ENCODE measurements at regions not wholly inside any gene's neighbourhood (a gene's known extent, or its start where the extent isn't known, plus 50 kb on each side); places are given as distances from the start of the nearest gene placed in this dataset.

DNA sequence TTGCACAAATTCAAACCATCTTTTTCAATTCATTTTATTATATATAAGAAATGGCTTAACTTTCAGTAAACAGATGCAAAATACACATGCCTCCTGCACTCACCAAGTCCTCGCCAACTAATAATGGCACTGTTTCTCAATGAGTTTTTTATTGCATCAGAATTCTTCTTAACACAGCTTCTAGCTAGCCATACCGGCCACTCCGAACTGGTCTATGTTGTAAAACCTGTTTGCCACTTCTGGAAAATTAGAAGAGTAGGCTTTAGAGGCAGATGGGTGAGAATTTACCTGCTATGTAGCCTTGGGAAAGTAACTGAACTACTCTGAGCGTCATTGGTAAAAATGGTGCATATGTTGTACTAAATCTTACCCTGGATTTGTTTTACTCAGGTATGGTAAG, 100.6 kb upstream of the LHCGR start:
- no peak for DNase-seq (ENCODE audit: low read depth)
- no peak overlapping the region for H3K4me3 ChIP-seq (ENCODE audit: low read length)
- TF ChIP-seq, protein P1, sequence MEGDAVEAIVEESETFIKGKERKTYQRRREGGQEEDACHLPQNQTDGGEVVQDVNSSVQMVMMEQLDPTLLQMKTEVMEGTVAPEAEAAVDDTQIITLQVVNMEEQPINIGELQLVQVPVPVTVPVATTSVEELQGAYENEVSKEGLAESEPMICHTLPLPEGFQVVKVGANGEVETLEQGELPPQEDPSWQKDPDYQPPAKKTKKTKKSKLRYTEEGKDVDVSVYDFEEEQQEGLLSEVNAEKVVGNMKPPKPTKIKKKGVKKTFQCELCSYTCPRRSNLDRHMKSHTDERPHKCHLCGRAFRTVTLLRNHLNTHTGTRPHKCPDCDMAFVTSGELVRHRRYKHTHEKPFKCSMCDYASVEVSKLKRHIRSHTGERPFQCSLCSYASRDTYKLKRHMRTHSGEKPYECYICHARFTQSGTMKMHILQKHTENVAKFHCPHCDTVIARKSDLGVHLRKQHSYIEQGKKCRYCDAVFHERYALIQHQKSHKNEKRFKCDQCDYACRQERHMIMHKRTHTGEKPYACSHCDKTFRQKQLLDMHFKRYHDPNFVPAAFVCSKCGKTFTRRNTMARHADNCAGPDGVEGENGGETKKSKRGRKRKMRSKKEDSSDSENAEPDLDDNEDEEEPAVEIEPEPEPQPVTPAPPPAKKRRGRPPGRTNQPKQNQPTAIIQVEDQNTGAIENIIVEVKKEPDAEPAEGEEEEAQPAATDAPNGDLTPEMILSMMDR (conservative IDR thresholded peaks at IDR 0.05; ENCODE audit: low read length) = no peak

DNA sequence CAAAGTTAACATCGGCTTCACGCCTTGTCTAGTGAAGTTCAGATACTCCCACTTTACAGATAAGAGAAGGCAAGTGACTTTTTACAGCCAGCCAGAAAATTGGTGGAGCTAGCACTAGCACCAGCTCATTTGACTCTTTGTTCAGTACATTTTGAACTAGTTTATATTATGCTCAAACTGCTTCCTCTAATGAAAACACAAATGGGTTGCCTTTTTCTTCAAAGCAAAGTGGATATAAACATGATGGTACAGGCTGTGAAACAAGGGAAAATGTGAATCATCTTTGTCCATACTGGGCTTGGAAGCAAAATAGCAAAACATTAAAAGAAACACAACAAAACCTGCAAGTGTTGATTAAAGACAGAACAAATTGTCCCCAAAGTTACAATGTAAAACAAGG, 99.6 kb upstream of the LHCGR start:
- TF ChIP-seq, protein P1 (conservative IDR thresholded peaks at IDR 0.05; ENCODE audit: low read length) = no peak
- H3K4me3 ChIP-seq (ENCODE audit: low read length) = no peak overlapping the region
- DNase-seq (ENCODE audit: low read depth) = no peak

DNA sequence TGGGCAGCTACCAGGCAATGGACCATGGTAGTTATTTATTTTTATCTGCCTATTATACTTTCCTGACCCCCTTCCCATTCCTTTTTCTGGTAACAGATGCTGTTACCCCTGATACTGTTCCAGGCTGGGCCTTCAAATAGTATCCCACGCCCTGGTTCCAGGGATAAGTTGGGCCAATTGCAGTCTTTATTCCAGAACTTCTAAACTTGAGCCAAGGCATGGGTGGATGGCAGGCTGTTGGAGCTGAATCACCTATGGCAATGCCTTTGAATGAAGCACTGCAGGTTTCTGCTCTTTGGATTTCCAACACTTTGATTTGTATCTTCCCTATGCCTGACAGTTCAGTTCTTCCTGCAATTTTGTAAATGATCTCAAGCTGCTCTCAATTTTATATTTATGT, 99.2 kb upstream of the LHCGR start:
- TF ChIP-seq, protein P1 (conservative IDR thresholded peaks at IDR 0.05; ENCODE audit: low read length) = no peak
- DNase-seq (ENCODE audit: low read depth) = no peak
- H3K4me3 ChIP-seq (ENCODE audit: low read length) = no peak overlapping the region

DNA sequence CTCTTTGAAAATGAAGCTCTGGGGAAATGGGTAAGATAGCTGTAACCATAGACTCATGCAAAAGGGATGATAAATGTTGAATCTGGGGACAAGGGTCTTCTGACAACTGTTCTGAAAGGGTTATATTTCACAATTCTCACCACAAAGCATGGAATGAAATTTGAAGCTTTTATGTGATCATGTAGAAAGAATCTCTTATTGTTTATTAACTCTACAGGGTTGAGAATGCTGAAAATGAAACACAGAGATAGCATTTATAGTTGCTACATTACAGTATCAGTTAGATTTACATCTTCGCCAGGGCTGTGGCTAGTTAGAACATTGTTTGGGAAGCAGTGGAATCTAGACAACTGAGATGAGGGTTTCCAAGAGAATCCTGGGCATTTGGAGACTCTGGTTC, 97.4 kb upstream of the LHCGR start:
- TF ChIP-seq, protein P1 (conservative IDR thresholded peaks at IDR 0.05; ENCODE audit: low read length) = no peak
- no peak overlapping the region for H3K4me3 ChIP-seq (ENCODE audit: low read length)
- peak; percentile 47 for DNase-seq (ENCODE audit: low read depth)

DNA sequence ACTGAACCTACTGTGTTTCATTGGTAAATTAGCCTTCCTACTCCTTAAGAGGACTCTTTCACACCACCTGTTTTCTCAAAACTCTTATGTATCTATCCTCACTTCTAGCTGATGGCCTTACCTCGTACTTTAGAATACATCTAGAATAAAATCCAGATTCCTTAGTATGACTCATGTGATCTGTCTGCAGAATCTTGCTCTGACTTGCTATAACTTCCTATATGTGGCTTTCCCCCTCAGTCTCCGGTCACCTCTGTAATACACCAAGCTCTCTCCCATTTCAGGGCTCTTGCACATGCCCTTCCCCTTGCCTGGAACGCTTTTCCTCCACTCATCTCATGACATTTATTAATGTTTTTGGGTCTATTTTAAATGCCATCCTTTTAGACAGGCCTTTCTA, 95.6 kb upstream of the LHCGR start:
- no peak overlapping the region for H3K4me3 ChIP-seq (ENCODE audit: low read length)
- TF ChIP-seq, protein P1 (conservative IDR thresholded peaks at IDR 0.05; ENCODE audit: low read length) = no peak
- DNase-seq (ENCODE audit: low read depth) = no peak

DNA sequence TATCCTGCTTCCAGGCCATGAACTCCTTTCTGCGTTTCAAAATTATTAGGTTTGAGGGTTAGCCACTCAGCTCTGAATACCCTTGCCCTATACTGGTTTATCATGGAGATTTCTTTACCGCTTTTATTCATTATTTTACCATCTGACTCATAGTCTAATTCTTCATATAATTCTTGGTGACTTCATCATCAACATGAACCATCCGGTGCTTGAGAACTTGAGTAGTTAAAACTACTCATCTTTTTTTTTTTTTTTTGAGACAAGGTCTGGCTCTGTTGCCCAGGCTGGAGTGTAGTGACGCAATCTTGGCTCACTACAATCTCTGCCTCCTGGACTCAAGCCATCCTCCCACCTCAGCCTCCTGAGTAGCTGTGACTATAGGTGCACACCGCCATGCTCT, 94.2 kb upstream of the LHCGR start:
- TF ChIP-seq, protein P1 (conservative IDR thresholded peaks at IDR 0.05; ENCODE audit: low read length) = no peak
- H3K4me3 ChIP-seq (ENCODE audit: low read length) = no peak overlapping the region
- peak; percentile 54 for DNase-seq (ENCODE audit: low read depth)

DNA sequence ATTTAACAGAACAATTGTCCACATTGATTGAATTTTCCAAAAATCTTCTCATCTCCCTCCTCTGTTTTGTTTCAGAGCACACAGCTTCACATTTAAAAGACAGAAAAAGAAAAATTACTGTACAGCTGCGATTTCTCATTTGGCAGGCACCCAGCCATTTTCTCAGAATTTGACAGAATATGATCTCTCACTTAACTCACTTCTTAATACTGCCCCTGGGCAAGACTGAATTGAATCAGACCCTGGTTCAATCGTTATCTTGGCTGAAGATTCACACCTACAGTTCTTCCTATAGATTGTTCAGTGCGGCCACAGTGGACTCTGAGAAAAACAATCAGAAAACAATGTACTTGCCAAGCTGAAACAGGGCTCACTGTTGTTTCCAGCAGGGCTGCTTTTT, 90.2 kb upstream of the LHCGR start:
- TF ChIP-seq, protein P1 (conservative IDR thresholded peaks at IDR 0.05; ENCODE audit: low read length) = no peak
- no peak overlapping the region for H3K4me3 ChIP-seq (ENCODE audit: low read length)
- no peak for DNase-seq (ENCODE audit: low read depth)

All from AG10803 (cell line).